ENCODE measurements at regions not wholly inside any gene's neighbourhood (a gene's known extent, or its start where the extent isn't known, plus 50 kb on each side); places are given as distances from the start of the nearest gene placed in this dataset.

GRCh38 chr17:70678889-70679288, 509.6 kb downstream of the KCNJ2 start:
- Histone ChIP-seq H3K9me3 (ENCODE audit: control insufficient read depth in 4 of 4, low read length in 3 of 4) (no peaks in the 10 kb centered on the region), H3K27ac (ENCODE audit: low read depth in 1 of 2, low read length in 2 of 2) (peak overlapping the region; percentile 1 to 11), H3K36me3 (ENCODE audit: control insufficient read depth in 4 of 4, insufficient read depth in 3 of 4, low read depth in 1 of 4, low read length in 3 of 4) (no peaks in the 10 kb centered on the region), H3K4me1 (ENCODE audit: control insufficient read depth in 4 of 4, insufficient read depth in 4 of 4, low read length in 3 of 4) (peaks cover 8 to 34% (median 11%) of the 10 kb centered on the region in 4 donors), H3K9ac (ENCODE audit: low read depth in 1 of 2, low read length in 2 of 2) (no peak overlapping the region), H3K27me3 (ENCODE audit: control insufficient read depth in 4 of 4, insufficient read depth in 4 of 4, low read length in 3 of 4) (no peaks in the 10 kb centered on the region), H3K4me3 (ENCODE audit: low read depth in 1 of 3, low read length in 3 of 3) (no peak overlapping the region)
- 58% methylated on average over 3 of the region's 3 CpGs for WGBS
- no peak for DNase-seq (ENCODE audit: low spot score)
- TF ChIP-seq MAX (IDR thresholded peaks at IDR 0.05) (no peak), YY1 (IDR thresholded peaks at IDR 0.05) (no peak), SP1 (IDR thresholded peaks at IDR 0.05) (no peak), HNF4G (IDR thresholded peaks at IDR 0.05) (no peak), GABPA (IDR thresholded peaks at IDR 0.05 in 1 of 2, conservative IDR thresholded peaks at IDR 0.05 in 1 of 2) (no peak), FOXA1 (IDR thresholded peaks at IDR 0.05) (no peak), EGR1 (IDR thresholded peaks at IDR 0.05; ENCODE audit: low read depth in 2 of 2) (no peak), ZBTB33 (IDR thresholded peaks at IDR 0.05) (no peak), RAD21 (IDR thresholded peaks at IDR 0.05) (no peak)
- TF ChIP-seq, protein P1, sequence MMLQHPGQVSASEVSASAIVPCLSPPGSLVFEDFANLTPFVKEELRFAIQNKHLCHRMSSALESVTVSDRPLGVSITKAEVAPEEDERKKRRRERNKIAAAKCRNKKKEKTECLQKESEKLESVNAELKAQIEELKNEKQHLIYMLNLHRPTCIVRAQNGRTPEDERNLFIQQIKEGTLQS (IDR thresholded peaks at IDR 0.05): no peak

- peaks cover 5 to 25% (median 16%) of the 10 kb centered on the region in 4 donors for H3K4me1 ChIP-seq (ENCODE audit: control insufficient read depth in 4 of 4, insufficient read depth in 4 of 4, low read length in 3 of 4)
- DNase-seq (ENCODE audit: low spot score): no peak
- TF ChIP-seq FOXA1 (IDR thresholded peaks at IDR 0.05) (no peak), ZBTB33 (IDR thresholded peaks at IDR 0.05) (no peak), HNF4G (IDR thresholded peaks at IDR 0.05) (no peak), MAX (IDR thresholded peaks at IDR 0.05) (no peak), RXRA (IDR thresholded peaks at IDR 0.05) (no peak), GABPA (IDR thresholded peaks at IDR 0.05 in 1 of 2, conservative IDR thresholded peaks at IDR 0.05 in 1 of 2) (no peak)
- TF ChIP-seq, protein P1 (IDR thresholded peaks at IDR 0.05): no peak
- H3K4me3 ChIP-seq (ENCODE audit: low read depth in 1 of 3, low read length in 3 of 3): no peak overlapping the region
- WGBS: 74% methylated on average over 4 of the region's 4 CpGs
- no peaks in the 10 kb centered on the region for H3K36me3 ChIP-seq (ENCODE audit: control insufficient read depth in 4 of 4, insufficient read depth in 3 of 4, low read depth in 1 of 4, low read length in 3 of 4)
- no peaks in the 10 kb centered on the region for H3K9me3 ChIP-seq (ENCODE audit: control insufficient read depth in 4 of 4, low read length in 3 of 4)
- no peaks in the 10 kb centered on the region for H3K27me3 ChIP-seq (ENCODE audit: control insufficient read depth in 4 of 4, insufficient read depth in 4 of 4, low read length in 3 of 4)
- H3K9ac ChIP-seq (ENCODE audit: low read depth in 1 of 2, low read length in 2 of 2): no peak overlapping the region
- no peak overlapping the region for H3K27ac ChIP-seq (ENCODE audit: low read depth in 1 of 2, low read length in 2 of 2)
Measured at GRCh38 chr17:70683936-70684335, 514.6 kb downstream of the KCNJ2 start.

- Histone ChIP-seq H3K9ac (ENCODE audit: low read depth in 1 of 2, low read length in 2 of 2) (peak overlapping the region in 1 of 2 donors; percentile 22), H3K27me3 (ENCODE audit: control insufficient read depth in 4 of 4, insufficient read depth in 4 of 4, low read length in 3 of 4) (no peaks in the 10 kb centered on the region), H3K4me1 (ENCODE audit: control insufficient read depth in 4 of 4, insufficient read depth in 4 of 4, low read length in 3 of 4) (peaks cover 3 to 13% (median 11%) of the 10 kb centered on the region in 4 donors), H3K4me3 (ENCODE audit: low read depth in 1 of 3, low read length in 3 of 3) (no peak overlapping the region), H3K36me3 (ENCODE audit: control insufficient read depth in 4 of 4, insufficient read depth in 3 of 4, low read depth in 1 of 4, low read length in 3 of 4) (no peaks in the 10 kb centered on the region), H3K9me3 (ENCODE audit: control insufficient read depth in 4 of 4, low read length in 3 of 4) (no peaks in the 10 kb centered on the region), H3K27ac (ENCODE audit: low read depth in 1 of 2, low read length in 2 of 2) (peak overlapping the region; percentile 63 to 86)
- WGBS: 19% methylated on average over 1 of the region's 1 CpG
- DNase-seq (ENCODE audit: low spot score): no peak
- TF ChIP-seq MAX (IDR thresholded peaks at IDR 0.05) (peak; percentile 51), NR2F2 (IDR thresholded peaks at IDR 0.05) (peak; percentile 61), GABPA (IDR thresholded peaks at IDR 0.05 in 1 of 2, conservative IDR thresholded peaks at IDR 0.05 in 1 of 2) (peak in 1 of 2 donors; percentile 54), ZBTB33 (IDR thresholded peaks at IDR 0.05) (peak; percentile 73), RAD21 (IDR thresholded peaks at IDR 0.05) (peak in 1 of 2 donors; percentile 33), FOXA2 (IDR thresholded peaks at IDR 0.05) (peak; percentile 75), CTCF (IDR thresholded peaks at IDR 0.05; ENCODE audit: low read depth, low read length, missing input control) (no peak), EGR1 (IDR thresholded peaks at IDR 0.05; ENCODE audit: low read depth in 2 of 2) (no peak), SP1 (IDR thresholded peaks at IDR 0.05) (peak; percentile 68), RXRA (IDR thresholded peaks at IDR 0.05) (peak; percentile 70 to 86)
Measured at GRCh38 chr17:70687421-70687820, 518.1 kb downstream of the KCNJ2 start.

Data from liver (tissue), 8 donors.